ENCODE measurements at regions not wholly inside any gene's neighbourhood (a gene's known extent, or its start where the extent isn't known, plus 50 kb on each side); places are given as distances from the start of the nearest gene placed in this dataset.

- TF ChIP-seq ATF3 (IDR thresholded peaks at IDR 0.05) = no peak
- no peak for TF ChIP-seq CTCF (IDR thresholded peaks at IDR 0.05 in 2 of 3, conservative IDR thresholded peaks at IDR 0.05 in 1 of 3; ENCODE audit: borderline replicate concordance in 1 of 3, insufficient read depth in 1 of 3, low read depth in 2 of 3, low read length in 2 of 3)
- no peak for TF ChIP-seq POLR2AphosphoS5 (IDR thresholded peaks at IDR 0.05; ENCODE audit: low read depth, low read length)
- no peak for TF ChIP-seq EZH2 (IDR thresholded peaks at IDR 0.05)
- no peak for TF ChIP-seq ZNF274 (IDR thresholded peaks at IDR 0.05; ENCODE audit: low read depth, low read length)
- no peak for TF ChIP-seq RAD21 (IDR thresholded peaks at IDR 0.05; ENCODE audit: low read depth)
- no peak for TF ChIP-seq POLR2A (IDR thresholded peaks at IDR 0.05; ENCODE audit: borderline replicate concordance, extremely low read depth, insufficient read depth, insufficient read length)
- no peak for TF ChIP-seq EZH2phosphoT487 (IDR thresholded peaks at IDR 0.05; ENCODE audit: borderline replicate concordance)
- TF ChIP-seq, protein P1, sequence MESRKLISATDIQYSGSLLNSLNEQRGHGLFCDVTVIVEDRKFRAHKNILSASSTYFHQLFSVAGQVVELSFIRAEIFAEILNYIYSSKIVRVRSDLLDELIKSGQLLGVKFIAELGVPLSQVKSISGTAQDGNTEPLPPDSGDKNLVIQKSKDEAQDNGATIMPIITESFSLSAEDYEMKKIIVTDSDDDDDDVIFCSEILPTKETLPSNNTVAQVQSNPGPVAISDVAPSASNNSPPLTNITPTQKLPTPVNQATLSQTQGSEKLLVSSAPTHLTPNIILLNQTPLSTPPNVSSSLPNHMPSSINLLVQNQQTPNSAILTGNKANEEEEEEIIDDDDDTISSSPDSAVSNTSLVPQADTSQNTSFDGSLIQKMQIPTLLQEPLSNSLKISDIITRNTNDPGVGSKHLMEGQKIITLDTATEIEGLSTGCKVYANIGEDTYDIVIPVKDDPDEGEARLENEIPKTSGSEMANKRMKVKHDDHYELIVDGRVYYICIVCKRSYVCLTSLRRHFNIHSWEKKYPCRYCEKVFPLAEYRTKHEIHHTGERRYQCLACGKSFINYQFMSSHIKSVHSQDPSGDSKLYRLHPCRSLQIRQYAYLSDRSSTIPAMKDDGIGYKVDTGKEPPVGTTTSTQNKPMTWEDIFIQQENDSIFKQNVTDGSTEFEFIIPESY (IDR thresholded peaks at IDR 0.05; ENCODE audit: extremely low read depth, insufficient replicate concordance, low read length) = no peak
- TF ChIP-seq YY1 (IDR thresholded peaks at IDR 0.05; ENCODE audit: extremely low read depth, insufficient replicate concordance, low read depth, low read length) = no peak
- no peak for TF ChIP-seq ZFX (IDR thresholded peaks at IDR 0.05)
- TF ChIP-seq, protein P2, sequence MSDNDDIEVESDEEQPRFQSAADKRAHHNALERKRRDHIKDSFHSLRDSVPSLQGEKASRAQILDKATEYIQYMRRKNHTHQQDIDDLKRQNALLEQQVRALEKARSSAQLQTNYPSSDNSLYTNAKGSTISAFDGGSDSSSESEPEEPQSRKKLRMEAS (IDR thresholded peaks at IDR 0.05) = no peak
- no peak for TF ChIP-seq REST (IDR thresholded peaks at IDR 0.05; ENCODE audit: low read depth)
Measured at GRCh38 chr16:52117171-52117570, 429.8 kb downstream of the TOX3 start.
